ENCODE measurements at regions not wholly inside any gene's neighbourhood (a gene's known extent, or its start where the extent isn't known, plus 50 kb on each side); places are given as distances from the start of the nearest gene placed in this dataset.

DNA sequence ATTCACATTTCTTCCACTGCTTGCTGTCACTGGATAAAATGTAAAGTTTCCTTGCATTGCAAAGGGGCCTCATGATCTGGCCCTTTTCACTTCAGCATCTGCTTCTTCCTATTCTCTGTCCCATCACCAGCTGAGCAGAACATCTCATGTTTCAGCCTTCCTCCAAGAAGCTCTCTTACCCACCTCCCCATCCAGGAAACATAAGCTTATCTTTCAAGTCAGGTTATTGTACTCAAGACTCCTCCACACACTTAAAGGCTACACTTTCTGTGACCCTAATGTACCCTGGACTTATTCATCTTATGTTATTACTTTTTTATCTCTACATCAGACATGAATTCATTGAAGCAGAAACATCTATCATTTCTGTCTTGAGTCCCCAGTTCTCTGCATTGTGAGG, 230.5 kb downstream of the PMAIP1 start:
- Histone ChIP-seq H3K9me3 (replicated peaks; ENCODE audit: control insufficient read depth, insufficient read depth, low read length) (no peaks in the 10 kb centered on the region; the same call in 2 of the 3 replicates), H3K36me3 (ENCODE audit: control insufficient read depth in 2 of 2, insufficient read depth in 2 of 2, low read length in 1 of 2) (no peaks in the 10 kb centered on the region), H3K4me1 (ENCODE audit: control insufficient read depth, insufficient read depth, low read length) (no peaks in the 10 kb centered on the region), H3K4me2 (ENCODE audit: control insufficient read depth, insufficient read depth) (no peak overlapping the region), H2AFZ (ENCODE audit: control insufficient read depth, low read depth, low read length) (no peak overlapping the region), H3K27me3 (replicated peaks in 1 of 2; ENCODE audit: control insufficient read depth in 2 of 2, insufficient read depth in 2 of 2, low read length in 1 of 2) (no peaks in the 10 kb centered on the region), H3K79me2 (ENCODE audit: control insufficient read depth, insufficient read depth, low read length) (no peaks in the 10 kb centered on the region), H3K9ac (ENCODE audit: control insufficient read depth, insufficient read depth, low read length) (no peak overlapping the region), H3K4me3 (no peak overlapping the region), H3K27ac (ENCODE audit: control insufficient read depth, insufficient read depth) (no peak overlapping the region), H4K20me1 (ENCODE audit: control insufficient read depth, insufficient read depth) (no peaks in the 10 kb centered on the region)
- DNase-seq (ENCODE audit: low read depth, low spot score) = no peak
- no peak for ATAC-seq
- in situ Hi-C loops (cut with MboI) = no loop called here
- POLR2A ChIA-PET = no interaction called here
- RAD21 ChIA-PET (ENCODE audit: unreplicated experiment) = no interaction called here
- SMC1A ChIA-PET (ENCODE audit: uncharacterized antibody, unreplicated experiment) = no interaction called here
- no peak for FAIRE-seq
- intact Hi-C loops (cut with micrococcal nuclease; ENCODE audit: unreplicated experiment) = no loop called here
- TF ChIP-seq, protein P1, sequence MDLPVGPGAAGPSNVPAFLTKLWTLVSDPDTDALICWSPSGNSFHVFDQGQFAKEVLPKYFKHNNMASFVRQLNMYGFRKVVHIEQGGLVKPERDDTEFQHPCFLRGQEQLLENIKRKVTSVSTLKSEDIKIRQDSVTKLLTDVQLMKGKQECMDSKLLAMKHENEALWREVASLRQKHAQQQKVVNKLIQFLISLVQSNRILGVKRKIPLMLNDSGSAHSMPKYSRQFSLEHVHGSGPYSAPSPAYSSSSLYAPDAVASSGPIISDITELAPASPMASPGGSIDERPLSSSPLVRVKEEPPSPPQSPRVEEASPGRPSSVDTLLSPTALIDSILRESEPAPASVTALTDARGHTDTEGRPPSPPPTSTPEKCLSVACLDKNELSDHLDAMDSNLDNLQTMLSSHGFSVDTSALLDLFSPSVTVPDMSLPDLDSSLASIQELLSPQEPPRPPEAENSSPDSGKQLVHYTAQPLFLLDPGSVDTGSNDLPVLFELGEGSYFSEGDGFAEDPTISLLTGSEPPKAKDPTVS (IDR thresholded peaks at IDR 0.05; ENCODE audit: low read depth, low read length) = no peak
- TF ChIP-seq, protein P2, sequence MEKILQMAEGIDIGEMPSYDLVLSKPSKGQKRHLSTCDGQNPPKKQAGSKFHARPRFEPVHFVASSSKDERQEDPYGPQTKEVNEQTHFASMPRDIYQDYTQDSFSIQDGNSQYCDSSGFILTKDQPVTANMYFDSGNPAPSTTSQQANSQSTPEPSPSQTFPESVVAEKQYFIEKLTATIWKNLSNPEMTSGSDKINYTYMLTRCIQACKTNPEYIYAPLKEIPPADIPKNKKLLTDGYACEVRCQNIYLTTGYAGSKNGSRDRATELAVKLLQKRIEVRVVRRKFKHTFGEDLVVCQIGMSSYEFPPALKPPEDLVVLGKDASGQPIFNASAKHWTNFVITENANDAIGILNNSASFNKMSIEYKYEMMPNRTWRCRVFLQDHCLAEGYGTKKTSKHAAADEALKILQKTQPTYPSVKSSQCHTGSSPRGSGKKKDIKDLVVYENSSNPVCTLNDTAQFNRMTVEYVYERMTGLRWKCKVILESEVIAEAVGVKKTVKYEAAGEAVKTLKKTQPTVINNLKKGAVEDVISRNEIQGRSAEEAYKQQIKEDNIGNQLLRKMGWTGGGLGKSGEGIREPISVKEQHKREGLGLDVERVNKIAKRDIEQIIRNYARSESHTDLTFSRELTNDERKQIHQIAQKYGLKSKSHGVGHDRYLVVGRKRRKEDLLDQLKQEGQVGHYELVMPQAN (conservative IDR thresholded peaks at IDR 0.05) = no peak
- no peak for TF ChIP-seq SMAD5 (IDR thresholded peaks at IDR 0.05; ENCODE audit: low read depth)
- TF ChIP-seq LARP7 (IDR thresholded peaks at IDR 0.05) = no peak
- CTCF ChIA-PET = no interaction called here
- no TSS peak for BruUV-seq (replicated peaks)

DNA sequence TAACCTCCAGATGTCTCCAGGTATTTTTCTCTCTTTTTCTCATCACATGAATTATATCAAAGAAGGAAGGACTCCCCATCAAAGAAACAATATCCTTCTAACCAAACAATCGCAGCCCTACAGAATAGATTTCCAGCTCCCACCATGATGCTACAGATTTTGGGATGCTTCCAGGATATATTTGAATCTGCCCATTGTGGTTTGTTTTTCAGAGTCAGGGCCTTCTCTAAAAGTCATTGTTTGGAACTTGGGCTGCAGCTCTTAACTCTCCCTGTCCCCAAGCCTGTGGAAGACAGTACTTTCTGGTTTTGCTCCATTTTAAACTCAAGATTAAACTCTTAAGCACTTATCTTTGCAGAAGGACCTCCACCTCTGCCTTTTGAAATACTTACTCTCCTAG, 223.2 kb downstream of the PMAIP1 start:
- H3K9ac ChIP-seq (ENCODE audit: control insufficient read depth, insufficient read depth, low read length) = no peak overlapping the region
- H3K79me2 ChIP-seq (ENCODE audit: control insufficient read depth, insufficient read depth, low read length) = no peaks in the 10 kb centered on the region
- no peaks in the 10 kb centered on the region for H4K20me1 ChIP-seq (ENCODE audit: control insufficient read depth, insufficient read depth)
- no TSS peak for BruUV-seq (replicated peaks)
- no peak overlapping the region for H3K4me3 ChIP-seq
- intact Hi-C loops (cut with micrococcal nuclease; ENCODE audit: unreplicated experiment) = no loop called here
- ATAC-seq (no peak), DNase-seq (ENCODE audit: low read depth, low spot score) (no peak), FAIRE-seq (no peak)
- ChIA-PET RAD21 (ENCODE audit: unreplicated experiment) (interaction anchor here (0.6 kb wide), 1 partner anchor 170 kb away, joined by 3 read pairs; no protein-coding TSS in a partner anchor), SMC1A (ENCODE audit: uncharacterized antibody, unreplicated experiment) (no interaction called here), CTCF (no interaction called here), POLR2A (no interaction called here)
- no peaks in the 10 kb centered on the region for H3K4me1 ChIP-seq (ENCODE audit: control insufficient read depth, insufficient read depth, low read length)
- no peak overlapping the region for H3K27ac ChIP-seq (ENCODE audit: control insufficient read depth, insufficient read depth)
- H2AFZ ChIP-seq (ENCODE audit: control insufficient read depth, low read depth, low read length) = no peak overlapping the region
- no peaks in the 10 kb centered on the region for H3K27me3 ChIP-seq (replicated peaks in 1 of 2; ENCODE audit: control insufficient read depth in 2 of 2, insufficient read depth in 2 of 2, low read length in 1 of 2)
- WGBS (ENCODE audit: insufficient coverage, insufficient replicate concordance, low lambda C conversion rate, missing lambda C conversion rate) = 39% methylated on average over 1 of the region's 1 CpG
- in situ Hi-C loops (cut with MboI) = no loop called here
- no peaks in the 10 kb centered on the region; the same call in 2 of the 3 replicates for H3K9me3 ChIP-seq (replicated peaks; ENCODE audit: control insufficient read depth, insufficient read depth, low read length)
- H3K36me3 ChIP-seq (ENCODE audit: control insufficient read depth in 2 of 2, insufficient read depth in 2 of 2, low read length in 1 of 2) = no peaks in the 10 kb centered on the region
- no peak overlapping the region for H3K4me2 ChIP-seq (ENCODE audit: control insufficient read depth, insufficient read depth)
- no peak for TF ChIP-seq NR2F1 (conservative IDR thresholded peaks at IDR 0.05)
- TF ChIP-seq MEF2A (IDR thresholded peaks at IDR 0.05; ENCODE audit: insufficient read depth, low read depth, low read length) = no peak
- TF ChIP-seq, protein P3, sequence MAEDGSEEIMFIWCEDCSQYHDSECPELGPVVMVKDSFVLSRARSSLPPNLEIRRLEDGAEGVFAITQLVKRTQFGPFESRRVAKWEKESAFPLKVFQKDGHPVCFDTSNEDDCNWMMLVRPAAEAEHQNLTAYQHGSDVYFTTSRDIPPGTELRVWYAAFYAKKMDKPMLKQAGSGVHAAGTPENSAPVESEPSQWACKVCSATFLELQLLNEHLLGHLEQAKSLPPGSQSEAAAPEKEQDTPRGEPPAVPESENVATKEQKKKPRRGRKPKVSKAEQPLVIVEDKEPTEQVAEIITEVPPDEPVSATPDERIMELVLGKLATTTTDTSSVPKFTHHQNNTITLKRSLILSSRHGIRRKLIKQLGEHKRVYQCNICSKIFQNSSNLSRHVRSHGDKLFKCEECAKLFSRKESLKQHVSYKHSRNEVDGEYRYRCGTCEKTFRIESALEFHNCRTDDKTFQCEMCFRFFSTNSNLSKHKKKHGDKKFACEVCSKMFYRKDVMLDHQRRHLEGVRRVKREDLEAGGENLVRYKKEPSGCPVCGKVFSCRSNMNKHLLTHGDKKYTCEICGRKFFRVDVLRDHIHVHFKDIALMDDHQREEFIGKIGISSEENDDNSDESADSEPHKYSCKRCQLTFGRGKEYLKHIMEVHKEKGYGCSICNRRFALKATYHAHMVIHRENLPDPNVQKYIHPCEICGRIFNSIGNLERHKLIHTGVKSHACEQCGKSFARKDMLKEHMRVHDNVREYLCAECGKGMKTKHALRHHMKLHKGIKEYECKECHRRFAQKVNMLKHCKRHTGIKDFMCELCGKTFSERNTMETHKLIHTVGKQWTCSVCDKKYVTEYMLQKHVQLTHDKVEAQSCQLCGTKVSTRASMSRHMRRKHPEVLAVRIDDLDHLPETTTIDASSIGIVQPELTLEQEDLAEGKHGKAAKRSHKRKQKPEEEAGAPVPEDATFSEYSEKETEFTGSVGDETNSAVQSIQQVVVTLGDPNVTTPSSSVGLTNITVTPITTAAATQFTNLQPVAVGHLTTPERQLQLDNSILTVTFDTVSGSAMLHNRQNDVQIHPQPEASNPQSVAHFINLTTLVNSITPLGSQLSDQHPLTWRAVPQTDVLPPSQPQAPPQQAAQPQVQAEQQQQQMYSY (CRISPR knock-in tag; IDR thresholded peaks at IDR 0.05) = no peak
- no peak for TF ChIP-seq NR2C1 (IDR thresholded peaks at IDR 0.05)
- TF ChIP-seq RELA (IDR thresholded peaks at IDR 0.05; ENCODE audit: borderline replicate concordance, partially characterized antibody) = no peak
- no peak for TF ChIP-seq BACH1 (IDR thresholded peaks at IDR 0.05; ENCODE audit: borderline replicate concordance)
- TF ChIP-seq BMI1 (IDR thresholded peaks at IDR 0.05; ENCODE audit: borderline replicate concordance) = no peak
- no peak for TF ChIP-seq SMAD1 (IDR thresholded peaks at IDR 0.05; ENCODE audit: low read depth, partially characterized antibody)
- TF ChIP-seq SMAD5 (IDR thresholded peaks at IDR 0.05; ENCODE audit: low read depth) = no peak

Data from GM12878 (cell line).